Vagina (tissue), 2 donors: ENCODE measurements at regions not wholly inside any gene's neighbourhood (a gene's known extent, or its start where the extent isn't known, plus 50 kb on each side); places are given as distances from the start of the nearest gene placed in this dataset.

Experiments used
- DNase-seq, 2 donors: peaks; one replicate each; pipeline ENCODE4 v3.0.0-alpha.2; 2017; ENCODE audit errors: extremely low spot score in 2 of 2
- H3K27ac ChIP-seq: fragments of 200-600 bp; sonication (generic); one replicate; pipeline ENCODE4 v1.5.1; 2019
- H3K27me3 ChIP-seq: fragments of 200-600 bp; sonication (generic); one replicate; pipeline ENCODE4 v1.5.1; 2019
- H3K36me3 ChIP-seq, 2 donors: fragments of 200-600 bp; sonication (generic); one replicate each; pipeline ENCODE4 v1.5.1; 2017 to 2019
- H3K4me1 ChIP-seq: fragments of 200-600 bp; sonication (generic); one replicate; pipeline ENCODE4 v1.5.1; 2019
- H3K4me3 ChIP-seq, 2 donors: fragments of 200-600 bp; sonication (generic); 1 replicate in 1 of 2; 2 replicates in 1 of 2; pipeline ENCODE4 v1.5.1; 2016 to 2019
- H3K9me3 ChIP-seq: fragments of 200-600 bp; sonication (generic); one replicate; pipeline ENCODE4 v1.5.1; 2019
- POLR2A ChIP-seq, 2 donors: fragments of 450-650 bp; IDR thresholded peaks; one replicate each; pipeline ENCODE4 v1.6.1; 2017; ENCODE audit warnings: antibody characterized with exemption in 2 of 2, mild to moderate bottlenecking in 2 of 2, moderate library complexity in 2 of 2
- POLR2AphosphoS5 ChIP-seq, 2 donors: sonication (generic); formaldehyde crosslinking; IDR thresholded peaks; one replicate each; pipeline ENCODE4 v1.9.0; 2017; ENCODE audit warnings: antibody characterized with exemption in 2 of 2, mild to moderate bottlenecking in 2 of 2, low read depth in 1 of 2; ENCODE audit not compliant: insufficient read depth in 1 of 2
- intact Hi-C: fragments of 100-400 bp; cut with DNase I; formaldehyde crosslinking; loops from one replicate; pipeline ENCODE4 v1.15.1; 2023
- TF ChIP-seq, protein P1 (sequence below), 3 experiments: fragments of 450-650 bp in 2 of 3; fragments of 200-600 bp in 1 of 3; sonication (generic) in 1 of 3; IDR thresholded peaks; one replicate each; pipeline ENCODE4 v1.5.1; 2017 to 2019; ENCODE audit warnings: antibody characterized with exemption in 3 of 3, mild to moderate bottlenecking in 2 of 3, moderate library complexity in 2 of 3

DNA sequence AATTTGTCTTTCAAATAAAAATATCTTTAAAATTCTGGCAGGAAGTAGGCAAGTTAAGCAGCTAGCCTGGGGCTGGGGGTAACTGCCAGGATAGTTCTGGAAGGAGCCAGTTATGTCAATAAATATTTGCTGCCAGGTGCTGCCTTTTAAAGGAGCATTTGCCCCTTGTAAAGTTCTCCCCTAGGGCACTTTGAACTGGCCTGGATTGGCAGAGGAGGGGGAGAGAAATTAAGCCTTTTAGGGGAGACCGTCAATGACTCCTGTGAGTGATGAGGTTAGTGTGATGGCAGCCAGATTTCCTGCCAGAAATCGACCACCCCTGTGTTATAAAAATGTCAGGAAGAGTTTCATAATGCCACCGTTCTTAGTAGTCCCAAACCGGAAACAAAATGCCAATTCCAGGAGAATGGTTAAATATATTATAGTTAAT lies 89.8 kb upstream of the ELL2 start:
- intact Hi-C loops, result no loop called here

DNA sequence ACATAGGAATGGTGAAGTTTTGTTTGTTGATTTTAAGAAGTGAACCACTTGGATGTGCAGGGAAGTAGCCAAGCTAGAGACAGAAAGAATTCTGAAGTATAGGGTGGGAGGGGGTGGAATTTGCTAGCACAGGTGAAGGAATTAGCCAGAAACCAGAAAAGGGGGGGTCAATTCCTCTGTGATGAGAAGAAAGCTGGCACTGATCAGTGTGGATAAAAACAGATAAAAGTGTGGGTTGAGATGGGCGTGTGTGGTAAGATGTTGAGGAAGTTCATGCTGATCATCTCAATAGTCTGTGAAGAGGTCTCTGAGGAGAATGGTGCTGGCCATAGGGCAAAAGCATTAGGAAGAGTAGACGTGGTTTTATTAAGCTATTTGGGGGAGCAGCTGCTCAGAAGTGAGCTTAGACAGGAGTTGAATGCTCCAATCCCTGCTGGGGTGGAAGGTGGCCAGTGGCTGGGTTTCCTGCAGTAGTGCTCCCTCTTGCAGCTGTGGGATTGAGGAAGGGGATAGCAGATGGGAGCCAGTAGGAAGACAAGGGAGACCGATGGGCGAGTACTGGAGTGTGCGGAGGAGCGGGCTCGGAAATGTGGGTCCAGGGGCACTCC lies 88.7 kb upstream of the ELL2 start:
- Histone ChIP-seq H3K36me3 (no peaks in the 10 kb centered on the region), H3K4me1 (no peaks in the 10 kb centered on the region), H3K27me3 (no peaks in the 10 kb centered on the region), H3K9me3 (no peaks in the 10 kb centered on the region), H3K4me3 (no peak overlapping the region), H3K27ac (no peak overlapping the region)
- intact Hi-C loops, result no loop called here
- TF ChIP-seq POLR2AphosphoS5 (IDR thresholded peaks at IDR 0.05; ENCODE audit: insufficient read depth in 1 of 2, low read depth in 1 of 2), result no peak
- TF ChIP-seq, protein P1, sequence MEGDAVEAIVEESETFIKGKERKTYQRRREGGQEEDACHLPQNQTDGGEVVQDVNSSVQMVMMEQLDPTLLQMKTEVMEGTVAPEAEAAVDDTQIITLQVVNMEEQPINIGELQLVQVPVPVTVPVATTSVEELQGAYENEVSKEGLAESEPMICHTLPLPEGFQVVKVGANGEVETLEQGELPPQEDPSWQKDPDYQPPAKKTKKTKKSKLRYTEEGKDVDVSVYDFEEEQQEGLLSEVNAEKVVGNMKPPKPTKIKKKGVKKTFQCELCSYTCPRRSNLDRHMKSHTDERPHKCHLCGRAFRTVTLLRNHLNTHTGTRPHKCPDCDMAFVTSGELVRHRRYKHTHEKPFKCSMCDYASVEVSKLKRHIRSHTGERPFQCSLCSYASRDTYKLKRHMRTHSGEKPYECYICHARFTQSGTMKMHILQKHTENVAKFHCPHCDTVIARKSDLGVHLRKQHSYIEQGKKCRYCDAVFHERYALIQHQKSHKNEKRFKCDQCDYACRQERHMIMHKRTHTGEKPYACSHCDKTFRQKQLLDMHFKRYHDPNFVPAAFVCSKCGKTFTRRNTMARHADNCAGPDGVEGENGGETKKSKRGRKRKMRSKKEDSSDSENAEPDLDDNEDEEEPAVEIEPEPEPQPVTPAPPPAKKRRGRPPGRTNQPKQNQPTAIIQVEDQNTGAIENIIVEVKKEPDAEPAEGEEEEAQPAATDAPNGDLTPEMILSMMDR (IDR thresholded peaks at IDR 0.05), result no peak
- TF ChIP-seq POLR2A (IDR thresholded peaks at IDR 0.05), result no peak
- no peak for DNase-seq

More for the DNA sequence above, 89.8 kb upstream of the ELL2 start:
- Histone ChIP-seq H3K36me3 (no peaks in the 10 kb centered on the region), H3K27ac (no peak overlapping the region), H3K27me3 (no peaks in the 10 kb centered on the region), H3K4me3 (no peak overlapping the region), H3K4me1 (no peaks in the 10 kb centered on the region), H3K9me3 (no peaks in the 10 kb centered on the region)
- TF ChIP-seq POLR2AphosphoS5 (IDR thresholded peaks at IDR 0.05; ENCODE audit: insufficient read depth in 1 of 2, low read depth in 1 of 2) (no peak), POLR2A (IDR thresholded peaks at IDR 0.05) (no peak)
- TF ChIP-seq, protein P1 (IDR thresholded peaks at IDR 0.05), result no peak
- DNase-seq, result no peak

DNA sequence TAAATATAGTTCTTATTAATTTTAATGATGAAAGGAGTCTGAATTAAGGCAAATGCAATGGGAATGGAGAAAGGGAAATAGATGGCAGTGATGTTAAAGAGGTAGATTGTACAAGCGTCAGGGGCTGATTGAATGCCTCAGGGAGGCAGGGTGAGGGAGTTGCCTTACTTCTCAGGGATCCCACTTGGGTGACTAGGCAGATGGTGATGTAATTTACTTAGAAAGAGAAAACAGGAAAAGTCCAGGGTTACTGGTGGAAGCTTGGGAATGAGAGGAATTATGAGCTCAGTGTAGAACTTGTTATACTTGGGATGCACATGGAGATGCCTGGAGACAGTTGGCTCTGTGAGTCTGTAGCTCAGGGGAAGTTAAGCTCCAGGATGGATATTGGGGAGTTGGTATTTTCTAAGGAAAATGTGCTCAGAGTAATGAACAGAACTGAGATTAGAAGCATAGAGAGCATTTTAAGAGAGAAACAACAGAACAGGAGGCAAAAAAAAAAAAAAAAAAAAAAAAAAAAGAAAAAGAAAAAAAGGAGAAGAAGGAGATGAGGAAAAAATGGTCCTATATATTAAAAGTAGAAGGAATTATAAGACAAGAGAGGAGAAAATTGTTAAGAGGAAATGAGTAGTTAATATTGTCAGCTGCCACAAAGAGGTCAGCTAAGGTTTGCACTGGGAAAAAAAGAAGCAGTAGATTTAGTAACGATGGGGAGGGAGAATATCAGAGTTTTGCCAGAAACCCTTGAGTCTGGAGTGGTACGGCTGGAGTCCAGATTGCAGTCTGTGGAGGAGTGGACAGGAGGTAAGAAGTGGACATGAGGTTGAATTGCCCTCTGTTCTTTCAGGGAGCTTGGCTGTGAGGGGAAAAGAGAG lies 88.0 kb upstream of the ELL2 start:
- Histone ChIP-seq H3K4me3 (no peak overlapping the region), H3K36me3 (no peaks in the 10 kb centered on the region), H3K4me1 (no peaks in the 10 kb centered on the region), H3K9me3 (no peaks in the 10 kb centered on the region), H3K27me3 (no peaks in the 10 kb centered on the region), H3K27ac (no peak overlapping the region)
- DNase-seq, result no peak
- intact Hi-C loops, result no loop called here
- TF ChIP-seq POLR2A (IDR thresholded peaks at IDR 0.05), result no peak
- TF ChIP-seq, protein P1 (IDR thresholded peaks at IDR 0.05), result no peak
- TF ChIP-seq POLR2AphosphoS5 (IDR thresholded peaks at IDR 0.05; ENCODE audit: insufficient read depth in 1 of 2, low read depth in 1 of 2), result no peak

DNA sequence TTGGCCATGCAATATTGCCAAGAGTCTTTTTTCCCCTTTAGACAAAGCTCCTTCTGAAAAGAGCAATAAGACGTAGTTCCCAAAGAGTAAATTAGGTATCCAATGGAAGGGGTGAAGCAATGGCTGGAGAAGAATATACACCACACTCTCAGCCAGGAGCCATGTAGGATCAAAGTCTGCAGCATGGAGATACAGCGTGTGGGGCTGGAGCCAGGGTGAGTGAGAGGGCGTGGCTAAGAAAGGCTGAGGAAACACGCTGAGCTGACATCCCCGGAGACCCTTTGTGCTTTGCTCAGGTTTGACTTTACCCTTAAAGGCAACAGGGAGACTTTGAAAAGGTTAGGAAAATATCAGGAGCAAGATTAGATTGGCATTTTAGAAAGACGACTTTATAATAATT lies 87.1 kb upstream of the ELL2 start:
- intact Hi-C loops, result no loop called here
- no peak for DNase-seq
- Histone ChIP-seq H3K27ac (no peak overlapping the region), H3K4me1 (no peaks in the 10 kb centered on the region), H3K27me3 (no peaks in the 10 kb centered on the region), H3K9me3 (no peaks in the 10 kb centered on the region), H3K4me3 (no peak overlapping the region), H3K36me3 (no peaks in the 10 kb centered on the region)
- TF ChIP-seq POLR2AphosphoS5 (IDR thresholded peaks at IDR 0.05; ENCODE audit: insufficient read depth in 1 of 2, low read depth in 1 of 2) (no peak), POLR2A (IDR thresholded peaks at IDR 0.05) (no peak)
- TF ChIP-seq, protein P1 (IDR thresholded peaks at IDR 0.05), result no peak

DNA sequence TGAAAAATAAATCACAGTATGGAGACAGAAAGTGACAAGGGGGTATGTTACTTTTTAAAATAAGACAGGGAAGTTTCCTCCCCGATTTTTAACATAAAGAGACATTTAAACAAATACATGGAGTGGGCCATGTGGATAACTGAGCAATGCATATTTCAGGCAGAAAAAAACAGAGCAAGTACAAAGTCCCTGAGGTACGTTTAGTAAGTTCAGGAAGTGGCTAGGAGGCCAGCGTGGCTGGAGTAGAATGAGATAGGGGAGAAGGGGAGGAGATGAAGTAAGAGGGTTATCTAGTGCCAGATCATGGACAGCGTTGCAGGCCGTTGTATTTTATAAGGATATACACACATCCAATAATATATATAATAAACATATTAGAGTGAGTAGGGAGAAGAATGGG lies 84.2 kb upstream of the ELL2 start:
- no peaks in the 10 kb centered on the region for H3K9me3 ChIP-seq
- DNase-seq, result no peak
- H3K27me3 ChIP-seq, result no peaks in the 10 kb centered on the region
- no peak overlapping the region for H3K4me3 ChIP-seq
- no peaks in the 10 kb centered on the region for H3K4me1 ChIP-seq
- H3K36me3 ChIP-seq, result no peaks in the 10 kb centered on the region
- intact Hi-C loops, result no loop called here
- TF ChIP-seq POLR2A (IDR thresholded peaks at IDR 0.05), result no peak
- TF ChIP-seq POLR2AphosphoS5 (IDR thresholded peaks at IDR 0.05; ENCODE audit: insufficient read depth in 1 of 2, low read depth in 1 of 2), result no peak
- TF ChIP-seq, protein P1 (IDR thresholded peaks at IDR 0.05), result no peak
- no peak overlapping the region for H3K27ac ChIP-seq
